Thyroid gland (tissue), 4 donors: ENCODE measurements at regions not wholly inside any gene's neighbourhood (a gene's known extent, or its start where the extent isn't known, plus 50 kb on each side); places are given as distances from the start of the nearest gene placed in this dataset.

Experiments used
- POLR2A ChIP-seq, 2 donors: fragments of 450-650 bp; IDR thresholded peaks; one replicate each; pipeline ENCODE4 v1.6.1; 2017; ENCODE audit warnings: antibody characterized with exemption in 2 of 2, mild to moderate bottlenecking in 2 of 2, moderate library complexity in 1 of 2
- TF ChIP-seq, protein P1 (sequence below), 6 experiments: fragments of 200-600 bp in 3 of 6; fragments of 450-650 bp in 3 of 6; sonication (generic) in 3 of 6; IDR thresholded peaks; one replicate each; pipeline ENCODE4 v1.5.1; 2016 to 2019; ENCODE audit warnings: antibody characterized with exemption in 6 of 6, mild to moderate bottlenecking in 2 of 6, inconsistent platforms in 1 of 6, moderate library complexity in 1 of 6

DNA sequence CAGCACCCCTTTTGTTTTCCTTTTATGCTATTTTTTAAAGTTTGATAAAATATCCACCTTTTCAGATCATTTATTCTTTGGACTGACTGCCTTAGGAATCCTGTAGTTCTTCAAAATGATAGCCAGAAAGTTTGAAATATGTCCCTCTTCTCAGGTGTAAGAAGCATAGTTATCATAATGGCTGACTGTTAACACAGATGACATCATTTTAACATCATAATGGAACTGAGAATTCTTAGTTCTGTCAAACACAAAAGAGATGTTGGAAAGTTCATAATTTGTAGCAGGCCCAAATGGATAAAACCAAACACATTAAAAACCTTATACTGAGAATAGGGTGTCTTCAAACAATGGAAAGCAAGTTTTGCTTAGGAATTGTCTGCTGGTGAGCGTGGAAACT lies 1254.4 kb downstream of the ADGRL3 start:
- TF ChIP-seq, protein P1, sequence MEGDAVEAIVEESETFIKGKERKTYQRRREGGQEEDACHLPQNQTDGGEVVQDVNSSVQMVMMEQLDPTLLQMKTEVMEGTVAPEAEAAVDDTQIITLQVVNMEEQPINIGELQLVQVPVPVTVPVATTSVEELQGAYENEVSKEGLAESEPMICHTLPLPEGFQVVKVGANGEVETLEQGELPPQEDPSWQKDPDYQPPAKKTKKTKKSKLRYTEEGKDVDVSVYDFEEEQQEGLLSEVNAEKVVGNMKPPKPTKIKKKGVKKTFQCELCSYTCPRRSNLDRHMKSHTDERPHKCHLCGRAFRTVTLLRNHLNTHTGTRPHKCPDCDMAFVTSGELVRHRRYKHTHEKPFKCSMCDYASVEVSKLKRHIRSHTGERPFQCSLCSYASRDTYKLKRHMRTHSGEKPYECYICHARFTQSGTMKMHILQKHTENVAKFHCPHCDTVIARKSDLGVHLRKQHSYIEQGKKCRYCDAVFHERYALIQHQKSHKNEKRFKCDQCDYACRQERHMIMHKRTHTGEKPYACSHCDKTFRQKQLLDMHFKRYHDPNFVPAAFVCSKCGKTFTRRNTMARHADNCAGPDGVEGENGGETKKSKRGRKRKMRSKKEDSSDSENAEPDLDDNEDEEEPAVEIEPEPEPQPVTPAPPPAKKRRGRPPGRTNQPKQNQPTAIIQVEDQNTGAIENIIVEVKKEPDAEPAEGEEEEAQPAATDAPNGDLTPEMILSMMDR (IDR thresholded peaks at IDR 0.05) = no peak
- no peak for TF ChIP-seq POLR2A (IDR thresholded peaks at IDR 0.05)
